Activated CD4-positive, alpha-beta memory T cell treated with anti-CD3 and anti-CD28 coated beads, Interleukin-2, amount 10 ng/mL, durations not matched to agents 7 days and 5 days (primary cell): ENCODE measurements at regions not wholly inside any gene's neighbourhood (a gene's known extent, or its start where the extent isn't known, plus 50 kb on each side); places are given as distances from the start of the nearest gene placed in this dataset.
"Not testable (repeated sequence)": the region's sequence is repeated elsewhere in the genome, so short reads cannot be mapped to it uniquely, and the experiment has no call there.

ENCODE experiments used
- CTCF ChIA-PET: fragments of 350-600 bp; sonication (Branson Sonifier 250); formaldehyde crosslinking; loops from one replicate; lab custom pipeline; 2021; ENCODE audit warnings: antibody characterized with exemption, inconsistent platforms; lab: Charles Lee
- POLR2A ChIA-PET: fragments of 350-600 bp; sonication (Branson Sonifier 250); formaldehyde crosslinking; loops from one replicate; lab custom pipeline; 2021; ENCODE audit warnings: antibody characterized with exemption; lab: Charles Lee
- DNase-seq: peaks from one replicate; pipeline ENCODE4 v3.0.0-alpha.2; 2020
- H3K27ac Mint-ChIP-seq: one replicate; pipeline ENCODE4 v1.8.0; 2021; ENCODE audit warnings: mild to moderate bottlenecking, mixed read lengths
- H3K27me3 Mint-ChIP-seq: one replicate; pipeline ENCODE4 v1.8.0; 2021; ENCODE audit warnings: mixed read lengths
- H3K36me3 Mint-ChIP-seq: one replicate; pipeline ENCODE4 v1.8.0; 2021; ENCODE audit warnings: low read depth, mixed read lengths
- H3K4me1 Mint-ChIP-seq: one replicate; pipeline ENCODE4 v1.8.0; 2021; ENCODE audit warnings: mixed read lengths
- H3K4me3 Mint-ChIP-seq: one replicate; pipeline ENCODE4 v1.8.0; 2021; ENCODE audit warnings: mild to moderate bottlenecking, mixed read lengths
- H3K9me3 Mint-ChIP-seq: one replicate; pipeline ENCODE4 v1.8.0; 2021; ENCODE audit warnings: mixed read lengths

DNA sequence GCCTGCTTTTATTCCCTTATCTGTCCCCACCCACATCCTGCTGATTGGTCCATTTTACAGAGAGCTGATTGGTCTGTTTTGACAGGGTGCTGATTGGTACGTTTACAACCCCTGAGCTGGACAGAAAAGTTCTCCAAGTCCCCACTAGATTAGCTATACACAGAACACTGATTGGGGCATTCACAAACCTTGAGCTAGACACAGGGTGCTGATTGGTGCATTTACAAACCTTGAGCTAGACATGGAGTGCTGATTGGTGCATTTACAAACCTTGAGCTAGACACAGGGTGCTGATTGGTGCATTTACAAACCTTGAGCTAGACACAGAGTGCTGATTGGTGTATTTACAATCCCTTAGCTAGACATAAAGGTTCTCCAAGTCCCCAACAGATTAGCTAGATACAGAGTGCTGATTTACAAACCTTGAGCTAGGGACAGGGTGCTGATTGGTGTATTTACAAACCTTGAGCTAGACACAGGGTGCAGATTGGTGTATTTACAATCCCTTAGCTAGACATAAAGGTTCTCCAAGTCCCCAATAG is 158.2 kb downstream of the BRD1 start:
- H3K36me3 Mint-ChIP-seq, DNase-seq, H3K9me3 Mint-ChIP-seq, H3K27ac Mint-ChIP-seq, H3K4me3 Mint-ChIP-seq, POLR2A ChIA-PET: not testable (repeated sequence)
- CTCF ChIA-PET, result interaction anchor here (1.6 kb wide), 1 partner anchor 13 kb away, joined by 4 read pairs; no protein-coding TSS in a partner anchor
- Mint-ChIP-seq H3K4me1 (peaks cover 20% of the 10 kb centered on the region), H3K27me3 (peaks cover 31% of the 10 kb centered on the region)

DNA sequence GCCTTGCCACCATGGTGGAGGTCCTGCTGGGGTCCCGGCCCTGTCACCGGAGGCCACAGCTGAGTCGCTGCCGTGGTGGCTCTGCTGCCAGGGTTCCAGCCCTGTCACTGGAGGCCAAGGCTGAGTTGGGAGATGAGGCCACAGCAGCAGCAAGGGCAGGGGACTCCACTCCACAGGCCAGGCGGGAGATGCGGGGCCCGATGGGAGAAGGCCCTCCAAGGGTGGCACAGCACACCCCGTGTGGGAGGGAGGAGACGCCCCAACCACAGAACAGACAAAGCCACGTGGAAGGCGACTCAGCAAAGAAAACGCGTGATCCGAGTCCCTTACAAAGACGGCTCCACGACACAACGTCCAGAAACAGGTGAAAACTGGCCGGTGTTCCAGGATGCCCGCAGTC is 159.3 kb downstream of the BRD1 start:
- Mint-ChIP-seq H3K4me3 (no peak overlapping the region), H3K4me1 (peaks cover 20% of the 10 kb centered on the region), H3K9me3 (no peaks in the 10 kb centered on the region), H3K27me3 (peaks cover 31% of the 10 kb centered on the region), H3K27ac (no peak overlapping the region), H3K36me3 (no peaks in the 10 kb centered on the region)
- ChIA-PET POLR2A (no interaction called here), CTCF (interaction anchor here (1.6 kb wide), 1 partner anchor 12 kb away, joined by 4 read pairs; no protein-coding TSS in a partner anchor)
- no peak for DNase-seq

DNA sequence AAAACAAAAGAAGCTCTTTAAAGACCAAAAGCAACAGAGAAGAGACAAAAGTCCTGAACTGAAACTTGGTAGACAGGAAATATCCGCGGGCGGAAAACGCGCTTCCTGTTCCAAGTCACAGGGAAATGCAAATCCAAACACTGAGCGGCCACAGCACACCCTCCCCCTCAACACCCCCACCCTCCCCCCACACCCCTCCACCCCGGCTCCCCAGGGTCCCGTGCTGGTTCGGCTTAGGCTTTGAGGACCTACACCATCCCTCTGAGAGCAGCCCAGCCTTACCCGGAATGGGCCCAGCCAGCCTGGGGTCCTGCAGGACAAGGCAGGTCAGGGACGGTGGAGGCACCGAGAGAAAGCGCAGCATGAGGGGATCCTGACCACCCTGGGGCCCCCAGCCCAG is 160.4 kb downstream of the BRD1 start:
- Mint-ChIP-seq H3K36me3 (no peaks in the 10 kb centered on the region), H3K9me3 (no peaks in the 10 kb centered on the region), H3K4me1 (peaks cover 20% of the 10 kb centered on the region), H3K27ac (no peak overlapping the region), H3K27me3 (peaks cover 26% of the 10 kb centered on the region), H3K4me3 (peak overlapping the region; percentile 35)
- ChIA-PET POLR2A (no interaction called here), CTCF (interaction anchor here (0.9 kb wide), 1 partner anchor 10 kb away, joined by 3 read pairs; no protein-coding TSS in a partner anchor)
- peak; percentile 26 for DNase-seq

- peaks cover 16% of the 10 kb centered on the region for H3K4me1 Mint-ChIP-seq
- ChIA-PET CTCF (interaction anchor here (0.9 to 1.1 kb wide), 2 partner anchors 9 kb away, joined by 3 to 4 read pairs; no protein-coding TSS in a partner anchor), POLR2A (no interaction called here)
- peaks cover 16% of the 10 kb centered on the region for H3K27me3 Mint-ChIP-seq
- no peaks in the 10 kb centered on the region for H3K36me3 Mint-ChIP-seq
- no peak for DNase-seq
- H3K27ac Mint-ChIP-seq, result no peak overlapping the region
- no peaks in the 10 kb centered on the region for H3K9me3 Mint-ChIP-seq
- H3K4me3 Mint-ChIP-seq, result no peak overlapping the region
These were observed 161.4 kb downstream of the BRD1 start for GRCh38 chr22:49666146-49666809.

DNA sequence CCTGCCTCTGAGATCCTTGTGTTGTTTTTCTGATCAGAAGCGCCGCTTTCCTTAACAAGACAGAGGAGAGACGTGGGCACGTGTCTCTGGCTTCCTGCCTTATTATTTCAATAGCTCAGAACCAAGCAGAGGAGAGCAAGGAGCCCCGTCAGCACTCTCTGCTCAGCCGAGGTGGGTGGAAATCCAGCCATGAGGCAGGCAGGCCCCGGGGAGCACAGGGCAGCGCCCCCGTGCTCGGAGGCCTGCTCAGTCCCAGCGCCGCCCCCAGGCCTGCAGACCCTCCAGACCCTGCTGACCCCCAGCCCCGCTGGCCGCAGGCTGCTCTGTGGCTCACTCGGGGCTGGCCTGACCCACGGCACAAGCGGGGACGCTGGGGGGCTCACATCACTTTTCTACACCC is 162.8 kb downstream of the BRD1 start:
- H3K4me3 Mint-ChIP-seq, result no peak overlapping the region
- H3K9me3 Mint-ChIP-seq, result no peaks in the 10 kb centered on the region
- POLR2A ChIA-PET, result no interaction called here
- no peak for DNase-seq
- H3K36me3 Mint-ChIP-seq, result no peaks in the 10 kb centered on the region
- CTCF ChIA-PET, result interaction anchor here (1.1 kb wide), 1 partner anchor 8 kb away, joined by 4 read pairs; no protein-coding TSS in a partner anchor
- peaks cover 12% of the 10 kb centered on the region for H3K4me1 Mint-ChIP-seq
- H3K27ac Mint-ChIP-seq, result no peak overlapping the region
- peaks cover 11% of the 10 kb centered on the region for H3K27me3 Mint-ChIP-seq

GRCh38 chr22:49664371-49664881 is 163.2 kb downstream of the BRD1 start:
- POLR2A ChIA-PET, result no interaction called here
- DNase-seq, result no peak
- H3K27me3 Mint-ChIP-seq, result peaks cover 6% of the 10 kb centered on the region

DNA sequence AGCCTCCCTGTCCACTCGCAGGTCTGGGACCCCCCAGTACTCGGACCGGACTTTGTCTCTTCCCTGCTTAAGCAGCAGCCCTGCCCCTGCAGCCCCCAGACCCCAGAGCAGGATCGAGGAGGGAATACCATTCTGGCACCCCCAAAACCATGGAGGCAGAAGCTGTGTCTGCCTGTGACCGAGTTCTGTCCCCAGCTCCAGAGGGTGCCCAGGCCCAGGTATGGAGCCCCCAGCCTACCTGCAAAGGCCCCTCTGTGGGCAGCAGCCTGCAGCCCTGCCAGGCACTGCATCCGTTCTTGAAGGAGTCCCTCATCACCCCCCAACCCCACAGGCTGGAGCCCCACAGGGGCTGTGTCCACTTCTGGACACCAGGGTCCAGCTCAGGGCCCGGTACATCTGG is 163.8 kb downstream of the BRD1 start:
- no peaks in the 10 kb centered on the region for H3K27me3 Mint-ChIP-seq

More at GRCh38 chr22:49664371-49664881, 163.2 kb downstream of the BRD1 start:
- CTCF ChIA-PET, result no interaction called here
- Mint-ChIP-seq H3K9me3 (no peaks in the 10 kb centered on the region), H3K4me3 (no peak overlapping the region), H3K4me1 (peaks cover 12% of the 10 kb centered on the region), H3K27ac (no peak overlapping the region), H3K36me3 (no peaks in the 10 kb centered on the region)

GRCh38 chr22:49663311-49663711 is 164.4 kb downstream of the BRD1 start:
- Mint-ChIP-seq H3K27me3 (no peaks in the 10 kb centered on the region), H3K4me3 (no peak overlapping the region), H3K4me1 (peaks cover 8% of the 10 kb centered on the region), H3K27ac (no peak overlapping the region), H3K9me3 (no peaks in the 10 kb centered on the region), H3K36me3 (no peaks in the 10 kb centered on the region)
- CTCF ChIA-PET, result no interaction called here
- POLR2A ChIA-PET, result no interaction called here
- DNase-seq, result no peak

More for the DNA sequence above, 163.8 kb downstream of the BRD1 start:
- Mint-ChIP-seq H3K27ac (no peak overlapping the region), H3K36me3 (no peaks in the 10 kb centered on the region), H3K9me3 (no peaks in the 10 kb centered on the region), H3K4me1 (peaks cover 9% of the 10 kb centered on the region), H3K4me3 (no peak overlapping the region)
- no peak for DNase-seq
- POLR2A ChIA-PET, result no interaction called here
- CTCF ChIA-PET, result no interaction called here

DNA sequence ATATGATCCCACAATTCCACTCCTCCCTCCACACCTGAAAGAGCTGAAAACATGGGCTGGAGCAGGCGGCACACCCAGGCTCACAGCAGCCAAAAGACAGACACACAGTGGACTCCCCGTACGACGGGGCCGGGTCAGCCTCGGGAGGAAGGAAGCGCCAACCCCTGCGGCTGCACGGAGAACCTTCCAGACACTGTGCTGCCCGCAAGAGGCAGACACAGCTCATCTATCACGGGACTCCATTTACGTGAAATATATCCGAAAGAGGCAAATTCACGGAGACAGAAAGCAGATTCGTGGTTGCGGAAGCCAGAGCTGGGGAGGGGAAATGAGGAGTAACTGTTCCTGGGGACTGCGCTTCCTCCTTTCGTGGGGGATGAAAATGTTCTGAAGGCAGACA is 165.0 kb downstream of the BRD1 start:
- ChIA-PET POLR2A (no interaction called here), CTCF (no interaction called here)
- no peaks in the 10 kb centered on the region for H3K27me3 Mint-ChIP-seq
- no peak for DNase-seq
- no peaks in the 10 kb centered on the region for H3K36me3 Mint-ChIP-seq
- H3K9me3 Mint-ChIP-seq, result no peaks in the 10 kb centered on the region
- no peak overlapping the region for H3K4me3 Mint-ChIP-seq
- H3K4me1 Mint-ChIP-seq, result peaks cover 12% of the 10 kb centered on the region
- H3K27ac Mint-ChIP-seq, result no peak overlapping the region

DNA sequence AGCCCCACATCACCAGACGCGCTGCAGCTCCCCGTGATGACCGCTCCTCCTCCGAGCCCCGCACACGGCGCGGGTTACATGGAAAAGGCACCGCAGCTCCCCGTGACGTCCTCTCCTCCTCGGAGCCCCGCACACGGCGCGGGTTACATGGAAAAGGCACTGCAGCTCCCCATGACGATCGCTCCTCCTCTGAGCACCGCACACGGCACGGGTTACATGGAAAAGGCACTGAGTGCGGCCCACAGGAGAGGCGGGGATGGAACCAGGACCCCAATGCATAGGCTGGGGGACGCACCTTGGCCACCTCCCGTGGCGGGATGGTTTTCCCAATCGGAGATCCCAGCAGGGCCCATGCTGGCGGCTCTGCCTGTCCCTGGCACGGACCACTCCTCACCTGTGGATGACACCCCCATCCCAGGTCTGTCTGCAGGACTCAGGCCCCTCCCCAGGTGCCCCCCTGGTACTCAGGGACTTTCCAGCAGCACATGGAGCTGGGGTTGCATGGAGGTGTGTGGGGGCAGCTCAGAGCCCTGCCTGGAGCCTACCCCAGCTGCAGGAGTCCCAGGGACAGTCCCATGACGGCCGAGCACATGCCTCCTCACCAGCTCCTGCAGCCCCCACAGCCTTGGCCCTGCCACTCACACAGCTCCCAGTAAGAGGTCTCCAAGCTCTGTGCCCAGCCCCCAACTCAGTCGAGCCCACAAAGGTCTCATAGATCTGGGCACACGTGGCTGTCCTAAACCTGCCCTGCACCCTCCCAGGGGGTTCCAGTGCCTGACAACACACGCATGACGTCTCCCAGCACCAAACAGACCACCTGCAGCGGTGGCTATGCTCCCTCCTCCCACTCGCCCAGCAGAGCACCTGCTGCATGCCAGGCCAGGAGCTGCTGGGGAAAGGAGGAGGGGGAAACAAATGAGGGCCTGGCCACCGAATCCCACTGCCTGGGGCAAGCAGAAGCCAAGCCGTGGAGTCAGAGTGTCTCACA is 166.6 kb downstream of the BRD1 start:
- ChIA-PET CTCF (no interaction called here), POLR2A (no interaction called here)
- H3K9me3 Mint-ChIP-seq, result no peaks in the 10 kb centered on the region
- DNase-seq, result no peak
- H3K27me3 Mint-ChIP-seq, result no peaks in the 10 kb centered on the region
- H3K27ac Mint-ChIP-seq, result no peak overlapping the region
- H3K4me1 Mint-ChIP-seq, result peaks cover 14% of the 10 kb centered on the region
- no peak overlapping the region for H3K4me3 Mint-ChIP-seq
- peaks cover 4% of the 10 kb centered on the region for H3K36me3 Mint-ChIP-seq

- Mint-ChIP-seq H3K36me3 (peaks cover 9% of the 10 kb centered on the region), H3K4me1 (peaks cover 22% of the 10 kb centered on the region), H3K4me3 (no peak overlapping the region), H3K9me3 (no peaks in the 10 kb centered on the region), H3K27ac (no peak overlapping the region), H3K27me3 (no peaks in the 10 kb centered on the region)
- DNase-seq, result no peak
- POLR2A ChIA-PET, result no interaction called here
- CTCF ChIA-PET, result no interaction called here
These were observed 167.4 kb downstream of the BRD1 start for GRCh38 chr22:49660321-49660720.

DNA sequence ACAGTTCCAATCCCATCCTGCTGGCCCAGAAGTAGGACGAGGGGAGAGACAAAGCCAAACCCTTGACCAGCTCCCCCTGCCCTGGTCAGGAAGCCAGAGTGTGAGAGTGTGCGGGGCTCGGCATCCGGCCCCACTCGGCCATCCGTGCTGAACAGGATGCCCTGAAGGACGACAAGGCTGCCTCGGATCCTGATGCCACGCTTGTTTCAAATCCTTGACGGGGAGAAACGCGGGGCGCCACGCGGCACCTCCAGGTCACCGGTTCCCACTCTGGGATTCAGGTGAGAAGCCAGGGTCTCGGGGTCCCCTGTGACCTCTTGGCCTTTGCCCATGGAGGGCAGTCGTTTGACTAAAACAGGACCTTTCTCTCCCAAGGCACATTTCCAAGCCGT is 167.8 kb downstream of the BRD1 start:
- no peak for DNase-seq
- no peaks in the 10 kb centered on the region for H3K27me3 Mint-ChIP-seq
- H3K27ac Mint-ChIP-seq, result no peak overlapping the region
- peaks cover 11% of the 10 kb centered on the region for H3K36me3 Mint-ChIP-seq
- H3K9me3 Mint-ChIP-seq, result no peaks in the 10 kb centered on the region
- CTCF ChIA-PET, result no interaction called here
- peaks cover 26% of the 10 kb centered on the region for H3K4me1 Mint-ChIP-seq
- no peak overlapping the region for H3K4me3 Mint-ChIP-seq
- POLR2A ChIA-PET, result no interaction called here
